Dermis microvascular lymphatic vessel endothelial cell (primary cell): ENCODE measurements at regions not wholly inside any gene's neighbourhood (a gene's known extent, or its start where the extent isn't known, plus 50 kb on each side); places are given as distances from the start of the nearest gene placed in this dataset.
"Not testable (repeated sequence)": the region's sequence is repeated elsewhere in the genome, so short reads cannot be mapped to it uniquely, and the experiment has no call there.

ENCODE experiments used
- DNase-seq, 2 donors: peaks; one replicate each; pipeline versions ENCODE4 v3.0.0 to v3.0.0-alpha.2; 2010; ENCODE audit warnings: low read depth in 2 of 2

DNA sequence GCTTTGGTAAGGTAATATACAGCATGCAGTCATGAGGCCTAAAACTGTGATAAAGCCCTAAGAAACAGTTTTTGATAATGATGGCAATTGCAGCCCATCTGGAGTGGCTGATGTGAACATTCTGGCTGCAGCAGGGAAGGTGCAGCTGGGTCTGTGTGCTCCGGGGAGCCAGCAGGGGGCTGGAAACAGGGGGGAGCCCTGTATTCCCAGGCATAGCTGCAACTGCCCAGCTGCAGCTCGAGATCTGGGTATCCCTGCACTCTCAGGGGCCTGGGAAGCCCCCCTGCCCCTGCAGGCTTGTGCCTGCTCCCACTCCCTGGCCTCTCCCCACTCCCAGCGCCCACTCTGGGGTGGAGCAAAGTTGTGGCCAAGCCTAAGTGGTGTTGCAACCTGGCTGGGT lies 95.6 kb downstream of the RRAGB start:
- no peak for DNase-seq

DNA sequence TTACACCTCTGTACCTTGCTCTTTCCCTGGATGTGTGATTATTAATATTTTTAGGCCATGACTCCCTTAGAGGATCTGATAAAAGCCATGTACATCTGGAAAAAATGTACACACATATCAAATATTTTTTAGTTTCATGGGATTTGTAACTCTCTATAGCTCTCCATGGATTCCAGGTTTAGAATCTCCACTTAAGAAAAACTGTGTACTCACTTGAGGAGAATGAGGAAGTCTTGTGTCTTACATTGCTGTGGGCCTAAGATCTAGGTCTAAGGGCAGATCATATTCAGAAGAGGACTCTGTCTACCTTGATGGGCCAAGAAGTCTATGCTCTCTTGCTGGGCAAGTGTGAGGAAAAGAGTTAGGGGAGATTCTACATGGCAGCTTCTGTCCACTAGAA lies 98.0 kb downstream of the RRAGB start:
- no peak for DNase-seq

- DNase-seq: no peak
Measured at GRCh38 chrX:55816023-55816422, 98.5 kb downstream of the RRAGB start.

DNA sequence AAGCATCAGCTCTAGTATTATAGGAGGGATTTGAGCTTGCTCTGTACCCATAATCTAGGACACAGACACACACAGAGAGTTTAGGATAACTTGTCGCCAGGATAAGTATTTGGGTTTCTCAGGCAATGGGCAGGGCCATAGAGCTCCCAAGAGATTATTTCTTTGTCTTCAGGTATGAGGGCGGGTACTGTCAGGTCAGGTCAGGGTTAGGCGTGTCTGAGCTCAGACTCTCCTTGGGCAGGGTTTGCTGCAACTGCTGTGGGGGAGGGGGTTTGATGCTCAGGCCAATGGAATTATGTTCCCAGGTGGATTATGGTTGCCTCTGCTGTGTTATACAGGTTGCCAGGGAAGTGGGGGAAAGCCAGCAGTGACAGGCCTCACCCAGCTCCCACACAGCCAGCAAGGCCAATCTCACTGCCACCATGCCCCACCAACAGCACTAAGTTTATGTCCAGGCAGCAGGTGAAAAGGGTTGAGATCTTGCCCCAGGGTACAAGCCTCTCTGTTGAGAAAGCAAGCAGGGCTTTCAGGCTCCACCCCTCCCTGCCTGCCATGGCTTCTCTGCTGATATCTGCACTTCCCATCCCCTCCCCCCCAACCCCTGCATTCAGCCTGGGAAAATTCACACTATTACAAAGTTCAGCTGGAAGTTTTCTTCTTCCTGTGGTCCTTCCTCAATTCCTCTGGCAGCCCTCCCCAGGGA lies 101.3 kb downstream of the RRAGB start:
- no peak for DNase-seq

- no peak for DNase-seq
Measured at GRCh38 chrX:55839485-55839884, 121.9 kb downstream of the RRAGB start.

DNA sequence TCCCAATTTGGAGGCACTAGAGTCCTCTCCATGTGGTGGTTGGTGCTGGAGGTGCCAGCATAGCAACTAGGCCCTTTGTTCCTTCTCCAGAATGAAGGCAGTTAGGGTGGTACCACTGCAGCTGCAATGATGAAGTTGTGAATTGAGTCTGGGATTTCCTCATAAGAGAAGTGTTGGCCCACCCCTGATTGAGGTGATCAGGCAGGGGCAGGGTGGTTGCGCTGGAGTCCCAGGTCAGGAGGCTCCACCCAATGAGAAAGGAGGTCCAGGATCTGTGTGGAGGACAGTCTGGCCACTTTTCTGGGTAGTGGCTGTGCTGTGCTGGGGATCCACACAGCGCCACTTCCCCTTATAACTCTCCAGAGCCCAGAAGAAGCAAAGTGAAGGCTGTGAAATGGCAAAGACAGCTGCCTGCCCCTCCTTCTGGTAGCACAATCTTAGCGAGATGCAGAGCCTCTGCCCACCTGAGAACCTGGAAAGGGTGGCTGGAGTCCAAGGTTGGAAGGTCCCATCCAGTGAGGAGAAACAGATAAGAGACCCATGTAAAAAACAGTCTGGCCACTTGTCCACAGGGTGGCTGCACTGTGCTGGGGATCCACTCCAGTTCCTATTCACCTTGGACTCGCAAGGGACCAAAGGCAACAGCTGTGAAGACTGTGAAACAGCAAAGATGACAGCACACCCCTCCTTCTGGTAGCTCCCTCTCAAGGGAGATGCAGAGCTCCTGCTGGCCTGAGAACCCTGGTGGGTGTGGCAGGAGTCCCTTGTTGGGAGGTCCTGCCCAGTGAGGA lies 124.6 kb downstream of the RRAGB start:
- no peak for DNase-seq

GRCh38 chrX:55866779-55867178 lies 149.2 kb downstream of the RRAGB start:
- DNase-seq: not testable (repeated sequence)

DNA sequence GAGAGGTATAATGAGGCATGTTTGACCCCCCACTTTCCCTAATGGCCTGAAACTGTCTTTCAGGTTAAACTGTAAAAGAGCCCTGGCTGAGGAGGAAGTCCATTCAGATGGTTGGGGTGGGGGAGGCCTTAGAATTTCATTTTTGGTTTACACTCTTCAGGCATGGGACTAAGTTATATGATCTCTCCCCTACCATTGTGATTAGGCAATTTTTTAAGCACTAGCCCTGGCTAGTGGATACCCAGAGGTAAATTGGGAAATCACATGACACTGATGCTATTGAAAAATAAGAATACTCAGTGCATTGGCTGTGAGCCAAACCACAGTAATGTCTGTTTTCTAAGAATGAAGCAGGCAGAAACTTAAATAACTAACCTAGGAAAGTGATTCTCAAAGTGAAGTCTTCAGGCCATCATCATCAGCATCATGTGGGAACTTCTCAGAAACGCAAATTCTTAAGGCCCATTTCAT lies 149.7 kb downstream of the RRAGB start:
- DNase-seq: peak in 1 of 2 donors; percentile 3

- DNase-seq: no peak
Measured at GRCh38 chrX:55867708-55868107, 150.2 kb downstream of the RRAGB start.

DNA sequence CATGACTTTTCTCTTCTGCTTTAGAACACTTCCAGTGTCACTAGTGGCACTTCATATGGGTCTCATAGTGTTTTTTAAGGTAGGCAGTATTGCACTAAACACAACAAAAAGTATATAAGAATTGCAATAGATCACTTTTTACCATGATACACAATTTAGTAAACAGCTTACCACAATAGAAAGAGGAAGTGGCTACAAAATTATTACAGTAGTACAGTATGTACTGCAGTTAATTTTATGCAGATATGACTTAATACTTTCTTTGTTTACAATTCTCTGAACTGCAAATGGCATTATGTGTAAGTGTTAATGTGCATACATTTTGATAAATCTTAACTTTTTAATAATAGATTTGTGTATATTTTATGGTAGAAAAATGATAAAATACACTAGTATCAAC lies 157.3 kb downstream of the RRAGB start:
- no peak for DNase-seq

DNA sequence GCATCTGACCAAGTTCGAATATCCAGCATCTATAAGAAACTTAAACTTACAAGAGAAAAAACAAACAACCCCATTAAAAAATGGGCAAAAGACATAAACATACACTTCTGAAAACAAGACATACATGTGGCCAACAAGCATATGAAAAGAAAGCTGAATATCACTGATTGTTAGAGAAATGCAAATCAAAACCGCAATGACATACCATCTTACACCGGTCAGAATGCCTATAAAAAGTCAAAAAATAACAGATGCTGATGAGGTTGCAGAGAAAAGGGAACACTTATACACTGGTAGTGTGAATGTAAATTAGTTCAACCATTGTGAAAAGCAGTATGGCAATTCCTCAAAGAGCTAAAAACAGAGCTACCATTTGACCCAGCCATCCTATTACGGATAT lies 166.0 kb downstream of the RRAGB start:
- not testable (repeated sequence) for DNase-seq

DNA sequence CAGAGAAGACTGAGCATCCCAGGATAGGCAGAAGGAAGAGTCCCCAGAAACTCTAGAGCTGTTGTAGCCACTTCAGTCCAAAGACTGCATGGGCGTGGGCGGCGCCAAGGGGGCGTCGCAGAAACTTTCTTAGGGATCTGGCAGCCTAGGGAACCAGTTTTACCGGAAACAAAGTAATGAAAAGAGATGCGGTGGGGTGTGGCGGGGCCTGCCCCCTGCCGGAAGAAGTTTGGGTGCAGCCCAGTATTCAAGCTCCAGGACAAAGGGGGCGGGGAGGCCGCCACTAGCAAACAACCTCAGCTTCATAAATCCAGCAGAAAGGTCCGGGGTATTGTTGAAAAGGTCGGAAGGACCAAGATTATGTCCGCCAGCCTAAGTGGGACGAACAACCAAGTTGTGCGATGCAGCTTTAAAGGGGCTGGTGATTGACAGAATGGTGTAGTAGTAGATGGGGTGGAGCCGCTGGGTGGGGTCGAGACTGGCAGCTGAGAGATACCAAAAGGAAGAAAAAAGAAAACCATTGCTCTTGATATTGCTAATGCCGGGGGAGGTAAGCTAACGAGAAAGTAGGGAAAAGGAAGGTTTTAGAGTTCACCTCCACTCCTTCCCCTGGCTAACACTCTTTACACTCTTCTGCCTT lies 190.5 kb downstream of the RRAGB start:
- peak in 1 of 2 donors; percentile 0 for DNase-seq

DNA sequence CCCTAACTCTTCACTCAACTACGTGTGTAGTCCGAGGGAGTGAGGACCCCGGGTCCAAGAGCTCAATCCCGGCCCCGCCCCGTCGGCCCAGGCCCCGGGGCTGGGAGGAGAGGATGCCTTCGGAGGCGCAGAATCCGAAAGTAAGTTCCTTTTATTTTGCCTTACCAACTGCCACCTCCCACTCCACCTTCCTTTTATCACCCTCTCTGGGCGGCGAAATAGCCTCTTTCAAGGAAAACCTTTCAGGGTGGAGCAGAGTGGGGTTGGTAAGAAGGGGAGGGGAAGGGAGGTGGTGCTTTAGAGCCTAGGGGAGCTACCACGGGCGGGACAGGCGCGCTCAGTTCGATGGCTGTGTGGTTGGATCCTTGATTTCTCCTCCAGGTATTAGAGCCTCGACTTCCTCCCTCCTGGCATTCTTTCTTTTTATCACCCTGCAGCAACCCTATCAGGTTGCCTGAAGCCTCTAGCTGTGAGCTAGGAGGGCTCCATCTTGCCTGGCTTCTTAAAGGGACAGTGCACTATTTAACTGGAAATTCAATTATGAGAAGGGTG lies 191.2 kb downstream of the RRAGB start:
- DNase-seq: peak in 1 of 2 donors; percentile 8

GRCh38 chrX:55919367-55920221 lies 202.0 kb downstream of the RRAGB start:
- no peak for DNase-seq

- no peak for DNase-seq
Measured at GRCh38 chrX:55924574-55924973, 207.0 kb downstream of the RRAGB start.

DNA sequence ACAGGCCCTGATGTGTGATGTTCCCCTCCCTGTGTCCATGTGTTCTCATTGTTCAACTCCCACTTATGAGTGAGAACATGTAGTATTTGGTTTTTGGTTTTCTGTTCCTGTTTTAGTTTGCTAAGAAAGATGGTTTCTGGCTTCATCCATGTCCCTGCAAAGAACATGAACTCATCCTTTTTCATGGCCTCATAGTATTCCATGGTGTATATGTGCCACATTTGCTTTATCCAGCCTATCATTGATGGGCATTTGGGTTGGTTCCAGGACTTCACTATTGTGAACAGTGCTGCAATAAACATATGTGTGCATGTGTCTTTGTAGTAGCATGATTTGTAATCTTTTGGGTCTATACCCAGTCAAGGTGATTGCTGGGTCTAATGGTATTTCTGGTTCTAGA lies 211.0 kb downstream of the RRAGB start:
- DNase-seq: not testable (repeated sequence)
